ENCODE measurements at regions not wholly inside any gene's neighbourhood (a gene's known extent, or its start where the extent isn't known, plus 50 kb on each side); places are given as distances from the start of the nearest gene placed in this dataset.

DNA sequence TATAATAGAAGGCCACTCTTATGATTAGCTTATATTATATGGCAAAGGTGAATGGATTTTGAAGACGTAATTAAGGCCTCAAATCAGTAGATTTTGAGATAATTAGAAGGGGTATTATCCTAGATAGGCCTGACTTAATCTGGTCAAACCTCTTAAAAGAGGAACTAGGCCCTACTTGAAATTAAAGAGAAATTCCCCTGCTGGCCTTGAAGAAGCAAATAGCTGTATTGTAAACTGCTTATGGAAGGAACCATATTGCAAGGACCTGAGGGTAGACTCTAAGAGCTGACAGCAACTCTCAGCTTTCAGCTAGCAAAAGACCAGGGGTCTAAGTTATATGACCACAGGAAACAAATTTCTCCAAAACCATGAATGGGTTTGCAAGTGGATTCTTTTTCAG is 219.0 kb upstream of the ONECUT1 start:
- Histone ChIP-seq H3K27ac (ENCODE audit: low read length) (no peak overlapping the region), H3K79me2 (ENCODE audit: low read length) (no peaks in the 10 kb centered on the region), H3K9ac (ENCODE audit: low read length) (no peak overlapping the region), H3K9me3 (ENCODE audit: insufficient read depth, low read length) (no peaks in the 10 kb centered on the region), H3K4me1 (ENCODE audit: low read length) (no peaks in the 10 kb centered on the region), H2AFZ (ENCODE audit: low read depth, low read length) (no peak overlapping the region), H3K4me2 (ENCODE audit: low read length) (no peak overlapping the region), H3K4me3 (ENCODE audit: low read length) (no peak overlapping the region), H4K20me1 (ENCODE audit: insufficient read depth, low read length) (no peaks in the 10 kb centered on the region), H3K27me3 (ENCODE audit: low read depth, low read length) (peaks cover 4% of the 10 kb centered on the region; the same call in 1 of the 2 replicates), H3K36me3 (replicated peaks; ENCODE audit: low read depth, low read length) (no peaks in the 10 kb centered on the region)
- no peak for TF ChIP-seq EZH2phosphoT487 (IDR thresholded peaks at IDR 0.05; ENCODE audit: low read depth)
- TF ChIP-seq, protein P1, sequence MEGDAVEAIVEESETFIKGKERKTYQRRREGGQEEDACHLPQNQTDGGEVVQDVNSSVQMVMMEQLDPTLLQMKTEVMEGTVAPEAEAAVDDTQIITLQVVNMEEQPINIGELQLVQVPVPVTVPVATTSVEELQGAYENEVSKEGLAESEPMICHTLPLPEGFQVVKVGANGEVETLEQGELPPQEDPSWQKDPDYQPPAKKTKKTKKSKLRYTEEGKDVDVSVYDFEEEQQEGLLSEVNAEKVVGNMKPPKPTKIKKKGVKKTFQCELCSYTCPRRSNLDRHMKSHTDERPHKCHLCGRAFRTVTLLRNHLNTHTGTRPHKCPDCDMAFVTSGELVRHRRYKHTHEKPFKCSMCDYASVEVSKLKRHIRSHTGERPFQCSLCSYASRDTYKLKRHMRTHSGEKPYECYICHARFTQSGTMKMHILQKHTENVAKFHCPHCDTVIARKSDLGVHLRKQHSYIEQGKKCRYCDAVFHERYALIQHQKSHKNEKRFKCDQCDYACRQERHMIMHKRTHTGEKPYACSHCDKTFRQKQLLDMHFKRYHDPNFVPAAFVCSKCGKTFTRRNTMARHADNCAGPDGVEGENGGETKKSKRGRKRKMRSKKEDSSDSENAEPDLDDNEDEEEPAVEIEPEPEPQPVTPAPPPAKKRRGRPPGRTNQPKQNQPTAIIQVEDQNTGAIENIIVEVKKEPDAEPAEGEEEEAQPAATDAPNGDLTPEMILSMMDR (IDR thresholded peaks at IDR 0.05; ENCODE audit: low read depth, low read length): no peak

DNA sequence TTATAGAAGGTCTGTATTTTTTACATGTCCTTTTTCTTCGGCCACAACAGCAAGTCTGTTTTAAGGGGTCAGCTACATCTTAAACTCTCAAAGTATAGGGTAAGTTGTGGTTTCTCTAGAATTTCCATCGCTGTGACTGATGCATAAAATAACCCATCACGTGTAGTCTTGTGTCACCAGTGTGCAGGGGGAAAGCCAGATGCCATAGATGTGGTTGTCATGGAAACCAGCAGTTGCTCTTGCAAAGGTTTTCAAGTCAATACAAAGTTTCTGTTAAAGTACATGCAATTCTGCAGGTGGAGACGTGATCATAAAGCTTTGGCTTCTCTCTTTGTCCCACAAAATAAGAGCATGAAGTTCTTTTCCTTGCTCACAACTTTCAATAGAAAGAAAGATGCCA is 210.3 kb upstream of the ONECUT1 start:
- Histone ChIP-seq H3K4me2 (ENCODE audit: low read length) (no peak overlapping the region), H3K79me2 (ENCODE audit: low read length) (no peaks in the 10 kb centered on the region), H3K9me3 (ENCODE audit: insufficient read depth, low read length) (no peaks in the 10 kb centered on the region), H4K20me1 (ENCODE audit: insufficient read depth, low read length) (no peaks in the 10 kb centered on the region), H3K36me3 (replicated peaks; ENCODE audit: low read depth, low read length) (no peaks in the 10 kb centered on the region), H3K27me3 (ENCODE audit: low read depth, low read length) (peaks cover 10% of the 10 kb centered on the region; the same call in 1 of the 2 replicates), H3K9ac (ENCODE audit: low read length) (no peak overlapping the region), H3K4me1 (ENCODE audit: low read length) (no peaks in the 10 kb centered on the region), H2AFZ (ENCODE audit: low read depth, low read length) (no peak overlapping the region), H3K27ac (ENCODE audit: low read length) (no peak overlapping the region), H3K4me3 (ENCODE audit: low read length) (no peak overlapping the region)
- no peak for TF ChIP-seq EZH2phosphoT487 (IDR thresholded peaks at IDR 0.05; ENCODE audit: low read depth)
- TF ChIP-seq, protein P1 (IDR thresholded peaks at IDR 0.05; ENCODE audit: low read depth, low read length): no peak

DNA sequence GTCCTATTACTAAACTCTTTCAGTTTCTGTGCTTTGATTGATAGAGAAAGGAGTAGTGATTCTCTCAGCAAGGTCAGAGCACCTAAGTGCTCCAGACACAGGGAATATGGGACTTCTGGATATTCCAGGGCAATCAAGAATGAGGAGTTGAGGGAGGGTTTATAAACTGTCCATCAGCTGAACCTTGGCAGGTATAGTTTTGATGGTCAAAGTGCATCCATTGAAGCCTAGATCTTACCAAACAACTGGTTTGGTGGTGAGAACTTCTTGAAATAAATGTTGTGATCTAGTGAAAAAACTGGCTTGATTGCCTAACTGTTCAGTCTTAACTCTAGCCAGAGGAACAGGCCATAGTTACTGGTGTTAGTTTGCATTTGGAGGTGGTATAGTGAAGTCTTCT is 207.0 kb upstream of the ONECUT1 start:
- H3K79me2 ChIP-seq (ENCODE audit: low read length): no peaks in the 10 kb centered on the region
- H3K27ac ChIP-seq (ENCODE audit: low read length): no peak overlapping the region
- H3K36me3 ChIP-seq (replicated peaks; ENCODE audit: low read depth, low read length): no peaks in the 10 kb centered on the region
- no peak overlapping the region for H3K4me3 ChIP-seq (ENCODE audit: low read length)
- H3K9ac ChIP-seq (ENCODE audit: low read length): no peak overlapping the region
- no peaks in the 10 kb centered on the region for H4K20me1 ChIP-seq (ENCODE audit: insufficient read depth, low read length)
- no peak overlapping the region for H3K4me2 ChIP-seq (ENCODE audit: low read length)
- H3K4me1 ChIP-seq (ENCODE audit: low read length): no peaks in the 10 kb centered on the region
- no peak overlapping the region for H2AFZ ChIP-seq (ENCODE audit: low read depth, low read length)
- H3K9me3 ChIP-seq (ENCODE audit: insufficient read depth, low read length): no peaks in the 10 kb centered on the region
- H3K27me3 ChIP-seq (ENCODE audit: low read depth, low read length): no peaks in the 10 kb centered on the region
- no peak for TF ChIP-seq EZH2phosphoT487 (IDR thresholded peaks at IDR 0.05; ENCODE audit: low read depth)
- TF ChIP-seq, protein P1 (IDR thresholded peaks at IDR 0.05; ENCODE audit: low read depth, low read length): no peak

DNA sequence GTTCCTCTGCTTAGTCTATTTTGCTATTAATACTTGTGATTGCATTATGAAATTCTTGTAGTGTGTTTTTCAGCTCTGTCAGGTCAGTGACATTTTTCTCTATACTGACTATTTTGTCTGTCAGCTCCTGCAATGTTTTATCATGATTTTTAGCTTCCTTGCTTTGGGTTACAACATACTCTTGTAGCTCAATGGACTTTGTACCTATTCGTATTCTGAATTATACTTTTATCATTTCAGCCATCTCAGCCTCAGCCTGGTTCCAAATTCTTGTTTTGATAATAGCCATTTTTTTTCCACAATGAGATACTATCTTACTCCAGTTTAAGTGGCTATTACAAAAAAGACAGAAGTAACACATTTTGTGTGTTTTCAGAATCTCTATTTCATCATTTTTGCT is 204.2 kb upstream of the ONECUT1 start:
- TF ChIP-seq, protein P1 (IDR thresholded peaks at IDR 0.05; ENCODE audit: low read depth, low read length): no peak
- no peak for TF ChIP-seq EZH2phosphoT487 (IDR thresholded peaks at IDR 0.05; ENCODE audit: low read depth)
- H3K27ac ChIP-seq (ENCODE audit: low read length): no peak overlapping the region
- no peak overlapping the region for H2AFZ ChIP-seq (ENCODE audit: low read depth, low read length)
- H3K9me3 ChIP-seq (ENCODE audit: insufficient read depth, low read length): no peaks in the 10 kb centered on the region
- no peak overlapping the region for H3K9ac ChIP-seq (ENCODE audit: low read length)
- H3K4me3 ChIP-seq (ENCODE audit: low read length): no peak overlapping the region
- H3K4me2 ChIP-seq (ENCODE audit: low read length): no peak overlapping the region
- no peaks in the 10 kb centered on the region for H4K20me1 ChIP-seq (ENCODE audit: insufficient read depth, low read length)
- no peaks in the 10 kb centered on the region for H3K4me1 ChIP-seq (ENCODE audit: low read length)
- no peaks in the 10 kb centered on the region for H3K36me3 ChIP-seq (replicated peaks; ENCODE audit: low read depth, low read length)
- H3K27me3 ChIP-seq (ENCODE audit: low read depth, low read length): no peaks in the 10 kb centered on the region
- no peaks in the 10 kb centered on the region for H3K79me2 ChIP-seq (ENCODE audit: low read length)
